Mucosa of stomach (tissue), 1 donor: ENCODE measurements at regions not wholly inside any gene's neighbourhood (a gene's known extent, or its start where the extent isn't known, plus 50 kb on each side); places are given as distances from the start of the nearest gene placed in this dataset.
"Not testable (repeated sequence)": the region's sequence is repeated elsewhere in the genome, so short reads cannot be mapped to it uniquely, and the experiment has no call there.

Experiments used
- H3K27me3 ChIP-seq: one replicate; pipeline ENCODE4 v1.7.0; 2013; ENCODE audit warnings: mild to moderate bottlenecking, low read length; ENCODE audit not compliant: control insufficient read depth, insufficient read depth
- H3K36me3 ChIP-seq: one replicate; pipeline ENCODE4 v1.7.0; 2013; ENCODE audit warnings: low read length; ENCODE audit not compliant: control insufficient read depth, insufficient read depth
- H3K4me1 ChIP-seq: one replicate; pipeline ENCODE4 v1.7.0; 2013; ENCODE audit warnings: mild to moderate bottlenecking, low read length; ENCODE audit not compliant: control insufficient read depth, insufficient read depth
- H3K4me3 ChIP-seq: one replicate; pipeline ENCODE4 v1.7.0; 2013; ENCODE audit warnings: low read length
- H3K9ac ChIP-seq: one replicate; pipeline ENCODE4 v1.7.0; 2013; ENCODE audit warnings: mild to moderate bottlenecking, low read length, moderate library complexity
- H3K9me3 ChIP-seq: one replicate; pipeline ENCODE4 v1.7.0; 2013; ENCODE audit warnings: mild to moderate bottlenecking, low read length, moderate library complexity; ENCODE audit not compliant: control insufficient read depth
- donor health status: Pancreatic carcinoma.

DNA sequence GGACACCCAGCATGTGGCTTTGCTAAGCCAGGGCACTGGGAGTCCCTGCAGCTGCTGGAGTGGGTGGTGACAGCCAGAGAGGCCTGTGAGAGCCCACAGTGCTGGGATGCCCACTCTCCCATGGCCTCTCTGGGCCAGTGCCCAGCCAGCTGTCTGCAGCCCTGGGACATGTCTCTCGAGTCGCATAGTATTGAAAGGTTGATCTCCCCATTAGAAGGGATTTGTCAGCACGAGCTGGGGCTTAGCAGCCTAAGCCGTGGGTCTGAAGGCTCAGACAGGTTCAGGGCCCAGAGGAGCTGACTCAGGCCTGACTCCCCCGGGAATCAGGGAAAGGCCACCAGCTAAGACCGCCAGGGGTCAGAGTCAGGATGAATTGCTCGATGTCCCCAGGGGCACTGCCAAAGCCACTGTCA is 53.5 kb downstream of the FOXD2 start:
- no peaks in the 10 kb centered on the region for H3K36me3 ChIP-seq
- peaks cover 7% of the 10 kb centered on the region for H3K4me1 ChIP-seq
- no peaks in the 10 kb centered on the region for H3K27me3 ChIP-seq
- H3K4me3 ChIP-seq: no peak overlapping the region
- no peaks in the 10 kb centered on the region for H3K9me3 ChIP-seq
- H3K9ac ChIP-seq: no peak overlapping the region

DNA sequence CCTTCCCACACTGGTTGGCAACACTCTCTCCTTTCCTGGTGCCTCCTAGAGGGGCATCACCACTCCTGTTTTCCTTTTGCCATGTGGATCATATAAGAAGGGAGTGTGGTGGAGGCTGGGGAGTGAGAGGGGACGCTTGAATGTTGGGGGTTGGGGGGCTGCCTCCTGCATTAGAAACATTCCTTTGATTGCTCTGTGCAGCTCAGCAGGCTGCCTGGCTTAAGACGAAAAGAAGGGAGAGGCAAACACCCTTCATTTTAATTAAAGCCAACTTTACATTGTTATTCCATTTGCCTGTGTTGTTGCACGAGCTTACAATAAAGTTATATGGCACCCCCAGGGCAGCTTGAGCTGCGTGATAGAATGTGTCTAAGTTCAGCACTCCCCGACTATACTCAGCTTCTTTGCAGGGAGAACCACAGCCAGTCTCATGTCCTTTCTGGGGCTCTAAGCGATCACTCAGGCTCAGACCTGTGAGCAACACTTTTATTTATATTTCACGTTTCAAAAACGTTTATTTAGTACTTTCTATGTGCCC is 57.4 kb downstream of the FOXD2 start:
- H3K9me3 ChIP-seq: no peaks in the 10 kb centered on the region
- no peak overlapping the region for H3K4me3 ChIP-seq
- no peaks in the 10 kb centered on the region for H3K4me1 ChIP-seq
- no peak overlapping the region for H3K9ac ChIP-seq
- H3K36me3 ChIP-seq: no peaks in the 10 kb centered on the region
- H3K27me3 ChIP-seq: no peaks in the 10 kb centered on the region

DNA sequence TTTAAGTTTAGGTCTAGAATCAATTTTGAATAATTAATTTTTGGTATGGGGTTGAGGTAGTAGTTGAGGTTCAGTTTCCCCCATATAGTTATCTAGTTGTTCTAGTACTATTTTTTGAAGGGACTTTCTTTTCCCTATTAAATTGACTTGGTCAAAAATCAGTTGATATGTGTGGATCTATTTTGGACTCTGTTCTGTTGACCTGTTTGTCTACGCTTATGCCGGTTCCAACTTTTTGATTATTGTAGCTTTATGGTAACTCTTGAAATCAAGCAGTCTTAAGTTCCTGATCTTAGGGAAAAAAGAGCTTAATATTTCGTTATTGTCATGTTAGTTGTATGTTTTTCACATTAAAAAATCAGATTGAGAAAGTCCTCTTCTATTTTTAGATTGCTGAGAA is 60.7 kb downstream of the FOXD2 start:
- Histone ChIP-seq H3K9ac (no peak overlapping the region), H3K27me3 (no peaks in the 10 kb centered on the region), H3K9me3 (no peaks in the 10 kb centered on the region), H3K4me3 (no peak overlapping the region), H3K36me3 (no peaks in the 10 kb centered on the region), H3K4me1 (no peaks in the 10 kb centered on the region)

DNA sequence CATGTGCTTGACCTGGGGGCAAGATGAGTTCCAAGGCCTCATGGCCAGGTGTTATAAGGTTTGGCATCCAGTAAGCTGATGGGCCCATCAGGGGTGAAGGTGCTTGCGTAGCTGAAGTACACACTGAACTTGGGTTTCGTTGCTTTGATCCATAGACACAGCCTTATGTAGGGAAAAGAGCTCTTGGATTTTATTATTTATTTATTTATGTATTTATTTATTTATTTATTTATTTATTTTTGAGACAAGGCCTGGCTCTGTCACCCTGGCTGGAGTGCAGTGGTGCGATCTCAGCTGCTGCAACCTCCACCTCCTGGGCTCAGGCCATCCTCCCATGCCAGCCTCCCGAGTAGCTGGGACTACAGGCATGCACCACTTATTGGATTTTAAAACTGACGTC is 63.2 kb downstream of the FOXD2 start:
- H3K36me3 ChIP-seq: no peaks in the 10 kb centered on the region
- H3K9ac ChIP-seq: no peak overlapping the region
- peaks cover 3% of the 10 kb centered on the region for H3K27me3 ChIP-seq
- H3K4me1 ChIP-seq: no peaks in the 10 kb centered on the region
- H3K9me3 ChIP-seq: no peaks in the 10 kb centered on the region
- no peak overlapping the region for H3K4me3 ChIP-seq

DNA sequence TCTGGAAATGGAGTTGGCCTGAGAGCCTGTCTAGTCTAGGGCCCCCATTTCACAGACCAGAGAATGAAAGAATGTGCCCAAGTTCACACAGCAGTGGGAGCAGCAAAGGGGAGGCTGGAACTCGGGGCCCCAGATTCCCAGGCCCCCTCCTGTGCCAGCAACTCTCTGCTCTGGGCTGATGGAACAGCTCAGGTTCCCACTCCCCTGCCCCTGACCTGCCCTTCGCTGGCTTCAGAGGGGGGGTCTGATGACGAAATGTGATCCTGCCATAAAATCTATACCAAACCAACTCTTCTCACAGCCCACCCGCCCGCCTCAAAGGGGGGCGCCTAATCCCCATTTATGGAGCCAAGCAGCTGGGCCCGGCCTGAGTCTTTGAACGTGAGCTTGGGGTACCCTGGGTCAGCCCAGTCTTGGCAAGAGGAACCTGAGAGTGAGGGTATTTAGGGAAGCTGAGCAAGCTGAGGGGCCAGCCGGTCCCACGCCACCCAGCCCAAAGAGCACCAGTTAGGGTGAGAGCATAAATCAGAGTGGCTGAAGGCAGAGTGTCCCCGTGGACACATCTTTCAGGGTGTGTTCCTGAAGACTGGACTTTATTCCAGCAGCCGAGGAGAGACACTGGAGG is 65.0 kb downstream of the FOXD2 start:
- no peaks in the 10 kb centered on the region for H3K36me3 ChIP-seq
- no peaks in the 10 kb centered on the region for H3K9me3 ChIP-seq
- peaks cover 3% of the 10 kb centered on the region for H3K4me1 ChIP-seq
- H3K4me3 ChIP-seq: no peak overlapping the region
- no peak overlapping the region for H3K9ac ChIP-seq
- peaks cover 12% of the 10 kb centered on the region for H3K27me3 ChIP-seq

DNA sequence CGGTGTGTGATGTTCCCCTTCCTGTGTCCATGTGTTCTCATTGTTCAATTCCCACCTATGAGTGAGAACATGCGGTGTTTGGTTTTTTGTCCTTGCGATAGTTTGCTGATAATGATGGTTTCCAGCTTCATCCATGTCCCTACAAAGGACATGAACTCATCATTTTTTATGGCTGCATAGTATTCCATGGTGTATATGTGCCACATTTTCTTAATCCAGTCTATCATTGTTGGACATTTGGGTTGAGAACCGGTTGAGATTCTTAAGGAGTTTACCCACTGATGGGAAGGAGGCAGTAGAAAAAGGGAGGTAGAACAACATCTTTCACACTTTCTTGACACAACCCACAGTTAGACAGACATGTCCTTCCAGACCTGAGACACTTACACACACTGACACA is 67.0 kb downstream of the FOXD2 start:
- H3K9me3 ChIP-seq, H3K36me3 ChIP-seq, H3K9ac ChIP-seq, H3K4me3 ChIP-seq: not testable (repeated sequence)
- Histone ChIP-seq H3K27me3 (peaks cover 22% of the 10 kb centered on the region), H3K4me1 (peaks cover 14% of the 10 kb centered on the region)

DNA sequence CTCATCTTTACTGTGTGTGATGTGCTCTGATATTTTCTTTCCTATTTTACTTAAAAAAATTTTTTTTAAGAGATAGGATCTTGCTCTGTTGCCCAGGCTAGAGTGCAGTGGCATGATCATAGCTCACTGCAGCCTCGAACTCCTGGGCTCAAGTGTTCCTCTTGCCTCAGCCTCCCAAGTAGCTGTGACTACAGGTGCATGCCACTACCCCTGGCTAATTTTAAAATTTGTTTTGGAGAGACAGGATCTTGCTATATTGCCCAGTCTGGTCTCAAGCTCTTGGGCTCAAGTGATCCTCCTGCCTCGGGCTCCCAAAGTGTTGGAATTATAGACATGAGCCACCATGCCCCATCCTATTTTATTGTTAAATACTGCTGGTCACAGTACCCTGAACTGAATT is 67.4 kb downstream of the FOXD2 start:
- Histone ChIP-seq H3K36me3 (no peaks in the 10 kb centered on the region), H3K9ac (no peak overlapping the region), H3K27me3 (peaks cover 22% of the 10 kb centered on the region)

DNA sequence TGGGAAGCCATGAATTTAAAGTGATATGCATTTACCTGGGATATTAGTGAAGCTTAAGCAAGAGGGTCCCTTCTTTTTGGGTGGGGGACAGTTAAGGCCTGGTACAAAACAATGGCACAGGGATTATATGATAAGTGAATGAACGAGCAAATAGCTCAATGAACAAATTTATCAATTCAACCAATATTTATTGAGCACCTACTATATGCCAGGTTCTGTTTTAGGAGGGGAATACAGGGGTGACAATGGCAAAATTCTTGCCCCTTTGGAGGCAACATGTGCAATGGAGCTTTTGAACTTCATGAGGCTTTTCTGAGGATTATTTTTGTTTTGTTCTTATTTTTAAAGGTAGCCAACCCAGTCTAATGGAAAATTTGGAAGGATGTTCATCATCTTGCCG is 68.2 kb downstream of the FOXD2 start:
- Histone ChIP-seq H3K27me3 (peaks cover 22% of the 10 kb centered on the region), H3K4me1 (peaks cover 14% of the 10 kb centered on the region)

More for the DNA sequence above, 67.4 kb downstream of the FOXD2 start:
- Histone ChIP-seq H3K4me3 (no peak overlapping the region), H3K4me1 (peaks cover 14% of the 10 kb centered on the region), H3K9me3 (no peaks in the 10 kb centered on the region)

DNA sequence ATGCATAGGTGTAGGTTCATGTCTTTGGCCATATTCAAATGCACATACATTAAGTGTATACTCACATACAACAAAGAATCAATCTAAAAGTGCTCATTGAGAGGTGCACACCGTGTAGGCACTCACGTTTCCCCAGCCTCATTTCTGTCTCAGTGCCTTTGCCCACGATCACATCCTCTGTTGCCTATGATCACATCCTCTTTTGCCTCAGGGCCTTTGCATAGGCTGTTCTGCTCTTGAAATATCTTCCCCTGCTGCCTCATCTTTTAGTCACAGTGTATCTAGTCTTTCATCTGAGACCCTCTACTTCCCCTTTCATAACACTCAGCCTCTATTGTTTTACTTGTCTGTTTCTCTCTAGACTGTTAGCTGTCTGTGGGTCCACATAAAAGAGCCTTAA is 69.3 kb downstream of the FOXD2 start:
- peaks cover 14% of the 10 kb centered on the region for H3K4me1 ChIP-seq
- no peak overlapping the region for H3K9ac ChIP-seq
- peaks cover 22% of the 10 kb centered on the region for H3K27me3 ChIP-seq
- H3K9me3 ChIP-seq: no peaks in the 10 kb centered on the region
- no peak overlapping the region for H3K4me3 ChIP-seq
- H3K36me3 ChIP-seq: no peaks in the 10 kb centered on the region

More for the DNA sequence above, 68.2 kb downstream of the FOXD2 start:
- H3K4me3 ChIP-seq: no peak overlapping the region
- no peak overlapping the region for H3K9ac ChIP-seq
- H3K9me3 ChIP-seq: no peaks in the 10 kb centered on the region
- no peaks in the 10 kb centered on the region for H3K36me3 ChIP-seq

DNA sequence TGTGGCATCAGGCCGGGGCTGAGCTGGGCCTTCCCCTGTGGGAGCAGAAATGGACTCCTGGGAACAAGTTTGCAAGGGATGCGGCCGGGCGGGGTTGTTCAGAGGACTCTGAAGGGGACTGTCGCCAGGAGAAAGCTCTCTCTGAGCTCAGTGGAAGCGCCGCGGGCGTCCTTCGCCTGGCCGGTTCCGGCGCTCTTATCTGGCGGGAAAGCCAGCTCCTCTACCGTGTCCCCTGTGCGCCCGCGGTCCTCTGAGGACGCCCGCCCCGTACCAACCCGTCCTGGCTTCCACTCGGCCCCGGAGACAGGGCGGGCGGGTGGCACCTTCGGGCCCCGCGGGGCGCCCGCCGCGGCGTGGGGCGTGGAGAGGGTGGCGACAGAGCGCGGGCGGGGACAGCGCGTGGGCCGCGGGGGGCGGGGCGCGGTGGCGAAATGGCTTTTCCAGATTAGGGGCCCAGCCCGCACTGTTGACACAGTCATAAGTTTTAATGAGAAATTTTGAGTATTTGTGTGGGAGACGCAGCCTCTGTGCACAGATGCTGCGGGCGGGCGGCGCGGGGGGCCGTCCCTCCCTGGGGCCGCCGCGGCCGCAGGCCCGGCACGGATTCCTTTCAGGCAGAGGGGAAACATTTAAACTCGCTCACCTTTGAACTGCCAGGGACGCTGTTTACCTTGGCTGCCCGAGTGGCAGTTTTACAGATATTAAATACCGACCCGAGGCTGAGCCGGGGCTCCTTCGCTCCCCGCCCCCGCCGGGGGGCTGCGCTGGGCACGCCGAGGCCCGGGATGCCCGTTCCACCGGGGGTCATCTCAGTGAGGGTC is 70.2 kb downstream of the FOXD2 start:
- Histone ChIP-seq H3K9ac (peak overlapping the region; percentile 62), H3K4me1 (peaks cover 14% of the 10 kb centered on the region), H3K4me3 (peak overlapping the region; percentile 40), H3K27me3 (peaks cover 22% of the 10 kb centered on the region), H3K9me3 (no peaks in the 10 kb centered on the region), H3K36me3 (no peaks in the 10 kb centered on the region)

DNA sequence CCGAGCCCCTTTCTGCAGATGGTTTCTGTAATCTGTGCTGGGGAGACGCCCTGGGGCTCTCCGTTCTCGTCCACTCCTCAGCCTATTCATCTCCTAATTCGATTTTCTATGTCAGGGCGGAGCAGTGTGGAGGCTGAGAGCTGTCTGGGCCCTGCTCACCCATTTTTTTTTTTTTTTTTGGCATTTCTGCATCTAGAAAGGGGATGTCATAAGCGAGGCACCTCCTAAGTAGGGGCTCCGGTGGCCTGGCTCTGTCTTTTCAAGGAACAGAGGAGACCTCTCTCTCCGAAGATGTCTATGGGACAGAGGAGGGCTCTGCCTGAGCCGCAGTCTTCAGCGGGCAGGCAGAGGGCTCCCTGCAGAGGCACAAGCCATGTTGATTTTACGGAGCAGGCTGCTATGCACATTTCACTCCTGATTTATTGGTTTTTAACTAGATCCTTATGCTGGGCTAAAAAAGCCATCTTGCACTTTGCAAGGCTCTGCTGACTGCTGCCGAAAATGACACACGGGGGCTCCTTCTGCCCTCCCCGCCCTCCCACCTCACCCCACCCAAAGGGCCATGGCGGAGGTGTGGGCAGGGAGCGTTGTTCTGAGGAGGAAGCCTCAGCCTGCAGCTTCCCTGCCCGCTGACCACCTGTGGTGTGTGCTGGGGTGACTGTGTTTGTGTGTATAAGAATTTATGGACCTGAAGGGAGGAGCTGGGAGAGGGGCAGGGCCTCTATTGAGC is 71.0 kb downstream of the FOXD2 start:
- H3K36me3 ChIP-seq: no peaks in the 10 kb centered on the region
- H3K9me3 ChIP-seq: no peaks in the 10 kb centered on the region
- peak overlapping the region; percentile 40 for H3K4me3 ChIP-seq
- H3K27me3 ChIP-seq: peaks cover 22% of the 10 kb centered on the region
- peaks cover 14% of the 10 kb centered on the region for H3K4me1 ChIP-seq
- H3K9ac ChIP-seq: peak overlapping the region; percentile 62

DNA sequence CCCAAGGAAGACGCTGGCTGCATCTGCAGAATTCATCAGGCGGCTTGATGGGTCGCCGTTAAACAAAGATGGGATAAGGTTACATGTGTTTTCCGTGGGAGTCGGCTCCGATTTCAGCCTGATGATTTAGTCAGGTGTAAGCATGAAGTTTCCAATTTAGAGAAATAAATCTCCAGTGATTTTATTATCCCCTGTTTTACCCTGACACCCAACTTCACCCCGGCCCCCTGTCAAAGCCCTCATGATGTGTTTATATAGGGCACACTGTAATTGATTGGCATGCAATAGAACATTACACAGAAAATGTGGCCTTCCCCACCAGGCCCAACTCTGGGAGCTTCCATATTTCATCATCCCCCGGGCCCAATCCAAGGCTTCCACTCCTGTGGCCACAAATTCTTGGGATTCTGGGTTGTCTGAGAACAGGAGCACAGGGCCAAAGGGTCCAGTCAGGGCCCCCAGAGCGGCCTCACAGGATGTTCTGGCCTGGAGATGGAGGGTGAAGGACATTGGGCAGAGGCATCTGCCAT is 72.5 kb downstream of the FOXD2 start:
- Histone ChIP-seq H3K4me1 (peaks cover 14% of the 10 kb centered on the region), H3K27me3 (peaks cover 22% of the 10 kb centered on the region), H3K9me3 (no peaks in the 10 kb centered on the region), H3K36me3 (no peaks in the 10 kb centered on the region), H3K4me3 (no peak overlapping the region), H3K9ac (no peak overlapping the region)
